Left kidney (tissue), 1 donor: ENCODE measurements at regions not wholly inside any gene's neighbourhood (a gene's known extent, or its start where the extent isn't known, plus 50 kb on each side); places are given as distances from the start of the nearest gene placed in this dataset.

Experiments used
- DNase-seq: peaks from one replicate; pipeline ENCODE4 v3.0.0-alpha.2; 2013

GRCh38 chr14:95034788-95035187, 122.5 kb downstream of the DICER1 start:
- DNase-seq = no peak

GRCh38 chr14:95033682-95034632, 123.4 kb downstream of the DICER1 start:
- DNase-seq = no peak

- DNase-seq = no peak
Observed at GRCh38 chr14:95033031-95033430, 124.3 kb downstream of the DICER1 start.

- no peak for DNase-seq
Observed at GRCh38 chr14:95026851-95027463, 130.4 kb downstream of the DICER1 start.

- no peak for DNase-seq
Observed at GRCh38 chr14:95025941-95026340, 131.4 kb downstream of the DICER1 start.

GRCh38 chr14:95025218-95025617, 132.1 kb downstream of the DICER1 start:
- no peak for DNase-seq

GRCh38 chr14:95024380-95024779, 132.9 kb downstream of the DICER1 start:
- DNase-seq = no peak

GRCh38 chr14:95023886-95024285, 133.4 kb downstream of the DICER1 start:
- DNase-seq = no peak

GRCh38 chr14:95023115-95023514, 134.2 kb downstream of the DICER1 start:
- DNase-seq = no peak

GRCh38 chr14:95021588-95021987, 135.7 kb downstream of the DICER1 start:
- DNase-seq = no peak

- DNase-seq = no peak
Observed at GRCh38 chr14:95018821-95019220, 138.5 kb downstream of the DICER1 start.

- no peak for DNase-seq
Observed at GRCh38 chr14:95015046-95015445, 142.3 kb downstream of the DICER1 start.

- DNase-seq = no peak
Observed at GRCh38 chr14:95014036-95014435, 143.3 kb downstream of the DICER1 start.

GRCh38 chr14:95011445-95012006, 145.8 kb downstream of the DICER1 start:
- DNase-seq = no peak

- no peak for DNase-seq
Observed at GRCh38 chr14:95008445-95009217, 148.7 kb downstream of the DICER1 start.

- no peak for DNase-seq
Observed at GRCh38 chr14:95007921-95008320, 149.4 kb downstream of the DICER1 start.

GRCh38 chr14:95006479-95006878, 150.8 kb downstream of the DICER1 start:
- DNase-seq = no peak

GRCh38 chr14:95006051-95006450, 151.3 kb downstream of the DICER1 start:
- DNase-seq = no peak

GRCh38 chr14:95003099-95003960, 154.0 kb downstream of the DICER1 start:
- no peak for DNase-seq

GRCh38 chr14:94998685-94999084, 158.6 kb downstream of the DICER1 start:
- DNase-seq = no peak

- no peak for DNase-seq
Observed at GRCh38 chr14:94998110-94998509, 159.2 kb downstream of the DICER1 start.
